NCI-H226 (cell line): ENCODE measurements at regions not wholly inside any gene's neighbourhood (a gene's known extent, or its start where the extent isn't known, plus 50 kb on each side); places are given as distances from the start of the nearest gene placed in this dataset.

Experiments
- DNase-seq: peaks from one replicate; pipeline ENCODE4 v3.0.0-alpha.2; 2015

DNA sequence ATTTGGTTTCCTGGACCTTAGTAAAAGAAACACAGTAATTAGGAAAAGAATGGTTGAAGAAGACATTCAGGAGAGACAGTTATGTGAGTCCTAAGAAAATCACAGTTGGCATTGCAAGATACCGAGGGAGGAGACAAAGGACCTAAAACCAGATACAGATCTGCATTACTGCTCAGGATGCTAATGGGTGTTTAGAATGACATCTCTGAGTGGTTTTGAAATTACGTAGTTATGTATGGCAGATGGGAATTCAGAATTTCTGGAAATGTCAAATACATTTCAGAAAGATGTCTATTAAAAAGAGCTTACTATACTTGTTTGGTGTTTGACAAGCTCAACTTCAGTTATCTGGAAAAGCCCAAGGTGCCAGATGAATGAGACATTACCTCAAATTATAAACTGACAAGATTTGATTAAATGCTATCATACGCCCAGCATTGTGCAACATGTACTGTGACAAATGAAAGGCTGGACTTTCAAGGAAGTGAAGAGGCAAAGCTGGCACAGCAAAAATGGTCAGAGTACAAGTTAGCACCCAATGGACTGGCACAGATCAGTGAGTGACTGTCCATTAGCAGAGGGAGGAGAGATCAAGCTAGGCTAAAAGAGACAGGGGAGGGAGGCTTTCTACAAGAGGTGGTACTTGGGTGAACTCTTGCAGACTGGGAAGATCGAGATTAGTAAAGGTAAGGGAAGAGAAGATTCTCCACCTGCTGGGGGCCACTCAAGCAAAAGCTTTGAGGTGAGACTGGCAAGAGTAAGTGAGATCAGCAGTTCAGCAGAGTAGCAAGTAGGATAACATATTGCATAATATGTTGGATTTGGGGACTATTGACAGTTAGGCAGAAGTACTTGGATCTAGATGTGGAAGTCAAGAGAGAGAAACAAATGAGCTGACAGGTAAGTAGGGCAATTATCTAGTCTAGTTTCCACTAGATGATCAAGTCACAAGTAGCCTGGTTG is 168.9 kb downstream of the CYRIA start:
- DNase-seq, result no peak

DNA sequence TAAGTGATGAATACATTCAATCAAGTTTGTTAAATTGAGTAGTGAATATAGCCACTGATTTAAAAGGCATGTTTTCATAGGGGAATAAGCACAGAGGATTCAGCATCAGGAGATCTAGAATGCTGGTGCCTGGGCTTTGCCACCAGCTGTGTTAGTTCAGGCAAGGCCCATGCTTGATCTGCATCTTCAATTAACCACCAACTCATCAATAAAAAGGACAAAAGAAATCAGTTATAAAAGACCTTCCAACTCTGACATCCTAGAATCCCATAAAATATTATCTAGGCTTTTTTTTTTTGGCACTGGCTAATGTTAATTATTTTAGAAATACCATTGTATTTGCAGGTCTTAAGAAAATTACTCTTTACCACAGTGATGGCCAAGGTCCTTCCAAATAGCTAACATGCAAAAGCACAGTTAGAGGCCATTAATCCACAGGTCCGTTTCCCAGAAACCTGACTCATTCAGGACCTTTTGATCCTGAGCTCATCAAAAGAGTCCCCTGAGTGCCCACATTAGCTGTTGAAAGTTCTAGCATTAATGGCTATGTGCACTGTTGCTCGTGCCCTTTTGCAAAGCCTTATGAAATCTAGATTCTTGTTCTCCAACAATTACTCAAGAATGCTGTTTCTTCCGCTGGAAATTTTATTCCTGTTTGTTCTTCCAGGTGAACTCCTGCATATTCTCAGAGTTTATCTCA is 170.0 kb downstream of the CYRIA start:
- no peak for DNase-seq

DNA sequence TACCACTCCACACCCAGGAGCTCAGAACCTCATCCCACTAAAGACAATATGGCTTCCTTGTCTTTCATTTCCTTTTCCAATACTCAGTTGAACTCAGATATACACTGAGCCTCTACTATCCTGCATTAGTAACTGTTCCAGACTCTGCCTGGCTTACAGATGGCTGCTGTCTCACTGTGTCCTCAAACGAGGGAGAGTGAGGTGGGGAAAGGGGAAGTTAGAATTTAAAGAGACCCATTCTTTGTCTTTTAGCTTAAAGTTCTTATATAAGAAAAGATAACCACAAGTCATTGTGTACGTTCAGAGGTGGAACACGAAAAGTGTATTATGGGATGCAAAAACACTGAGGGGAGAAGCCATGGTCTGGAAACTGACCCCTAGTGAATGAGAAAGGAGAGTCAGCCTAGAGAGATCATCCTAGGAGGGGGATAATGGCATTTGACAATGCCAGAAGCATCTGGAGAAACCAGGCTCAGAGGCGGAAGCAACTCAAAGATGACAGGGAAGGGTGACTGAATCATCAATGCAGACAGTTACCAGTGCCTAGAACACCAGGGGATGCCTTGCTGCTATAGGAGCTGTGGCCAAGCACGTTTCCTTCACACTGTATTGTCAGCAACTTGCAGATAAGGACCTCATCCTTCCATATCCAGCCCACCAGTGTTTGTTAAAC is 170.7 kb downstream of the CYRIA start:
- no peak for DNase-seq

DNA sequence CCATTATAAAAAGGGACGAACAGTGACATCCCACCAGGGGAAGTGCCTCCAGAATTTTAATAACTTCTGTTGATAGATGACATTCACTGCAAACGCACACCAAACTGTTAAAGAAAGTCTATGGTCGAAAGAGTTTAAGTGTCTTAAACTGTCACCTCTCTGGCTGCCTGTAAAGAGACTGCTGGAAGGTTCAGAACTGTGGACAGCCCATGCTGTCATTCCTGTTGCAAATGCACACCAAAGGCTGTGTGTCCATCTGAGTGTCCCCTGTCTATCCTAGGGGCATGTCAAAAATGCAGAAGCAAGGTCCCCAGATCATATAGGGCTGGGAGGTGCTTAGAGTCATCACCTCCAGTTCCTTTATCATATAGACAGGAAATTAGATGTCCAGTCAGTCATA is 171.8 kb downstream of the CYRIA start:
- no peak for DNase-seq

DNA sequence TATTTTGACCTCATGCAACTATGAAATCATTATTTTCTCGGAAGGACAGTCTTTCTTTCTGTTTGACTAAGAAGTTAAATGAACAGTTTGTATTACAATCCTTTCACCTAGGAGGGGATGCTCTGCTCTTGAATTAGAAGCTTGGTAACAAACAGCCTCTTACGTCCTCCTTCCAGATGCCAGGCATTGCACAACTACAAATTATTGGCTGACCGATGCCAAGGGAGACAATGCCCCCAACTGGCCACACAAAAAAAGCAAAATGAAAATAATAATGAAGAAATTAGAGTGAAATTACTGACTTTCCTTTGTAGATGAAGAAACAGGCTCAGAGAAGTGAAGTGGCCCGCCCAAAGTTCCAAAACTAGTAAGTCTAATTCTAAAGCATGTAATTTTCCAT is 177.9 kb downstream of the CYRIA start:
- DNase-seq, result peak; percentile 29

DNA sequence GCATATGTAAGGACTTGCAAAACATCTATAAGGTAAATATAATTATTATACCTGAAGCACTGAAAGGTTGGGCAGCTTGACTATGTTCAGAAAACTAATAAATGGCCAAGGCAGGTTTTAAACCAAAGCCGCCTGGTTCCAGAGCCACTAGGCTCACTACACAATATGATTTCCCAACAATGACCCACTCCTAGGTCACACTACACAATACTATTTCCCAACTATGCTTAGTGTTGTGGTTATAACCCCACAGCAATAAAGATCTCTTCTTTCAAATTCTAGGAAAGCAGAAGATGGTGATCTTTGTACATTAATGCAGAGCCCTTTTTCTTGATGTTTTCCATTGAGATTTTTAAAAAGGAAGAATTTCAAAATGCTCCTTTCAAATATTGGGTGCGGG is 180.4 kb downstream of the CYRIA start:
- no peak for DNase-seq

DNA sequence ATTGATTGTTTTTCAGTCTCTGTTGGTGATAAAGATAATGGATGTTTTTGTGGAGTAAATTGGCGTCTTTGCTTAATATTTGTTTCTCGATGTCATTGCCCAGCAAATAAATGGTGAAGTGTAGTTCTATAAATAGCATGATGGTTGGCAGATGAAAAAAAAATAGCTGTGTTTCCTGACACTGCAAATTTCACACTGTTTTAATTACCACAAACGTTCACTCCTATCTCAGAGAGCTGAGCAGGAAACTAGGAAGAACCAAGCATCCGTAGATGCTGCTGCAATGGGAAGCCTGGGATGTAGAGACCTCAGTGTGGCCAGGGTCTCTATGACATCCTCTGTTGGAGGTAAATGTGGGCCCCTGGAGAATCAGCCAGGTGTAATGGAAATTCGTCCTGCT is 183.2 kb downstream of the CYRIA start:
- no peak for DNase-seq

DNA sequence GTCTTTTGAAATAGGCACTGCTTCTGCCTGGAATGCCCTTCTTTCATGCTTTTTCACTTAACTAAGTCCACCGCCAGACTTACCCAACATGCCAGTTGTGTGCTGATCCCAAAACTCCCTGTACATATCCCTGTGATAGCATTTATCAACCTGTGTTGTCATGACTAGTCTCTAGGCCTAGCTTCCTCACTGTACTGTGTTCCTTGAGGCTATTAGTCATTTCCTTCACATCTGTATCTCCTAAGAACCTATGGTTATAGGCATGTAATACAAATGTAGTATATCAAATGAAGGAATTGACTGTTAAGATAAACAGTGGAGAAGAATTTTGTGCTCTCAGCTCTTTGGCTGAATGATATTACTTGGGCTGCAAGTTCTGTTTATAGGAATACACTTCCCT is 184.3 kb downstream of the CYRIA start:
- DNase-seq, result peak; percentile 45

DNA sequence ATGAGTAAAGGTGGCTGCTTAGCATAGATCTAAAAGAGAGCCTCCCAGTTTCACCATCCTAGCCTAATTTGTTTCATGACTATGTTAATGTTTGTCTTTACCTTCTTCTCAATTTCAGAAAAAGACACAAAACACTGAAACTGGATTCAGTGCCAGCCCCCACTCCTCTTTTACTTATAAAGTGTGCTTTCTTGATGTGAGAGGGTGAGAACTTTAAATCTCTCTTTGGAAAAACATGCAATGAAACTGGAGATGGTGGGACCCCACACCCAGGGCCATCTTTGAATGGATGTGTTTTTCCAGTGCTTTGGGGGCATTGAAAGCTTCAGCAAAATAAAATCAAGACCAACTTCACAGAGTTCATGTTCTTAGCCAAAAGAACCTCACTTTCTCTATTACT is 185.9 kb downstream of the CYRIA start:
- no peak for DNase-seq

DNA sequence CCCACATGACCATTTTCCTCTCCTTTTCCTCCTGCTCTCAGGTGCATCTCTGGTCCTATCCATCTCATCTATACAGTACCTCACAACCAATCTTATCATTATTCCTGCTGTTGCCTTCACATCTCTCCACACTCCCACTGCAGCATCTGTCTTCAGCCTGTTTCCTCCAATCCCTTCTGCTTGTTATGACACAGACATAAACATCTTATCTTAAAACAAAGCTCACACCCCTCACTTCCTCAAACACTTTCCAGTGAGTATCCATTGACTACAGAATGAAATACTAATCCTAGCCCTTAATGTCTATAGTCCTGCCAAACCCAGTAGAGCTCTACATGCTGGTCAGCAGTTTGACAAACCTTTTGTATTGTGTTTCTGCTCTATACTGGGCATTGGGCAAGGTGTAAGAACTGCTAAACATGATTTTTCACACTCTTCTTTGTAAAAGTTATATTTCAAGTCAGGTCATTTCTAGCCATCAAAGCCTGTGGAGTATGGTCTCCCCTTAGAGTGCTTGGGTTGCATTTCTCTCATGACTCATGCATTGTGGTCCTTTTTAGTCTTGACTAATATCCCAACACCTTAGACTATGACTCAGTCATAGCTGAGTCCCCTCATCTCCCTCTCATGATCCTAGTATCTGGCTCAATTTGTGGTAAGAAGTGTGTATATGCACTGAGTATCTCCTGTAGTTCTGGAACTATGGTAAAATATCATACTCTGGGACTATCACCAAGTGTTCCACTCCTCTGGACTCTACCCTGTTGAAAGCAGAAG is 187.0 kb downstream of the CYRIA start:
- peak; percentile 63 for DNase-seq

DNA sequence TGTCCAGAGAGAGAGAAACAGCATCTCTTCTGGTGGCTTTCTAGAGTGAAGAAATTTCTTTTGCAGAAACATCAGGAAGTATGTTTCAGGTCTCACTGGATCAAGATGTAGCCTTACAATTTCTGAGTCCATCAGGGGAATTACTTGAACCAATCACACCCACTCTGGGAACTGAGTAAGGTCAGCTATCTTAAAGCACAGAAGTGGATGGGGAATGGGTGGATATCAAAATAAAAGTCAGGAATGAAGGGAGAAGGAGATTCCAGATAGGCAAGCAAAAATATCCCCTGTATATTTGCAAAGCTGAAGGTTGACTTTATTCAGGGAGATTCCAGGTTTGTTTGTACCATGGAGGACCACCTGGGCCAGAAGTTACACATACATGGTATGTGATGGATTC is 188.0 kb downstream of the CYRIA start:
- DNase-seq, result no peak

DNA sequence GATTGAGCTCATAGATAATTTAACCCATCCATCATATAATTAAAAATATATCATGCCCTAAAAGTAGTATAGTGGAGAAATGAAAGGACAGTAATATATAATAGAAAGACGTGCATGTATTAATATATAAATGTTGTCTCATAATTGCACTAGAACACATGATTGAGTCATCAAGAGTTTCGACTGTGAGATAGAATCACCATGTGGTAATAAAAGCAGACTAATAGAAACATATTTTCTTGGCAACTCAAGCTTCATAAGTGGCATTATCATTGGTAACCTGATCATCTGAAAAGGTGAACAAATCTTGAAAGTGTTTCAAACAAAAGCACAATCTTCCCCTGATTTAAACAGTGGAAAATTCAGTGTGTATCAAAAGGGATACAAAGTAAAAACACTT is 188.8 kb downstream of the CYRIA start:
- DNase-seq, result no peak

DNA sequence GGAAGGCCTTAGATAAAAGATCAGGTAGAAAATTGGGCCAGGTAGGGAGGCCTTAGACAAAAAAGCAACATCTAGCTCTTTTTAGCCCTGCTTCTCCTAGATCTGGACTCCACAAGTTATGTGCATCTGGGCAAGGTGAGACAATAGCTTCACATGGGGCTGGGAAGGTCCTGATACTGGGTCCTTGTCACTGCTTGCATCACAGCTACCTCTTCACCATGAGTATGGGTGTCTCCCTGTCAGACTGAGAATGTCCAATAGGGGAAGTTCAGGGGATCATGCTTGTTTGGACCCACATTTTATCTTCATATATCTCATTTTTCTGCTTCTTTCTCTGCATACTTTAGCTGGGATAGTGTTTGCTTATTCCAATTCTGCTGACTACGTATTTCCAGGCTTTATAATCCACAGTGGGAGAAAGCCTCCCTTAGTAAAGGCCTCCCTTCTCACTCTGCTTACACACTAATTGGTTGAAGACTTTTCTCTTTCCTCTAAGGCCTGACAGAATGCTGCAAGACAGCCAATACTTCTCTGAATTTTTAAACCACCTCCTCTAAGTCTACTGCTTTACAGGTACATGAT is 189.6 kb downstream of the CYRIA start:
- no peak for DNase-seq

DNA sequence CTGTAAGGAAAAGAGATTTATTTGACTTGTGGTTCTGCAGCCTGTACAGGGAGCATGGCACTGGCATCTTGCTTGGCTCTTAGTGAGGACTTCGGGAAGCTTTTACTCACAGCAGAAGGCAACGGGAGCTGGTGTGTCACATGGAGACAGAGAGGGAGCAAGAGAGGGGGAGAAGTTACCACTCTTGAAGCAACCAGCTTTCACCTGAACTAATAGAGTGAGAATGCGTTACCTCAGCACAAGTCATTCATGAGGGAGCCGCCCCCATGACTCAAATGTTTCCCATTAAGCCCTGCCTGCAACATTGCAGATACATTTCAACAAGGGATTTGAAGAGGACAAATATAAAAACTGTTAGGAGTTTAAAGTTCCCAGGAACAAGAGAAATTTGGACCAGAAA is 190.0 kb downstream of the CYRIA start:
- DNase-seq, result peak; percentile 43

DNA sequence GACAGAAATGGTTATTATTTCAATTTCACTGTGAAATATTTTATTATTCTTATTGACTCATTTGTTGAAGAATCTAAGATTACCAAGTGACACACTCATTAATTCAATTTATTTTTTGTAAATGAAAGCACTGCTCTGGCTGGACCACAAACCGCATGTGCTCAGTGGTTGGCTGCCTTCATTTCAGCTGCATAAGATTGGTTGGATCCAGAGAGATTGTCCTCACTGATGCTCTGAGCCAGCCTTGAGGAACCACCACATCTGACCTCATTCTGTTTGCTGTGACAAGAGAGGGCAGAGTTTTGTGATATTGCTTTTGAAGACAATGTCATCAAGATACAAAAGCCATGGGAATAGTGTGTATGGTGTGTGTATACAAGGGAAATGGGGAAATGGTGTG is 192.1 kb downstream of the CYRIA start:
- no peak for DNase-seq

DNA sequence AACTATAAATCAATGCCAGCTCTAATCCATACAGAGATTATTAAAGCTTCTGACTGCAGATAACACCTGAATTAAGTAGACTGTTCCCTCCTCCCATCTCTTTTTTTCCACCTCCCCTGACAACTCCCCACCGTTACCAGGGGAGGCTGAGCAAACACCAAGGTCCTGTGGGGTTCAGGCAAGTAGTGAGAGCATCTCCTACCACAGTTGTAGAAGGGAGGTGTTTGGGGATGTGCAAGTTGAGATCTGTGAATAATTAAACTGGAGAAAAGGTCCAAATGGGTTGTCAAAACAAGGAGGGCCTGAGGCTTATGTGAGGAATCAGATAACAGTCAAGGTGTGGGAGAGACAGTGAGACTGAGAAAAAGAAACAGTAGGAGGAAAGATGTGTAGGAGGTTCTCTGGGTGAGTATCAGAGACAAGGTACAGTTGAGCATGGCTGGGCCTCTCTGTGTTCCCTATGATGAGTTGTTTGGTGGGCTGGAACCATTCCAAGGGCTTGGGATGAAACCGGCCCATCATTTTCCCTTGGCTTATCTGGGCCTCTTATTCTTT is 194.6 kb downstream of the CYRIA start:
- DNase-seq, result no peak

DNA sequence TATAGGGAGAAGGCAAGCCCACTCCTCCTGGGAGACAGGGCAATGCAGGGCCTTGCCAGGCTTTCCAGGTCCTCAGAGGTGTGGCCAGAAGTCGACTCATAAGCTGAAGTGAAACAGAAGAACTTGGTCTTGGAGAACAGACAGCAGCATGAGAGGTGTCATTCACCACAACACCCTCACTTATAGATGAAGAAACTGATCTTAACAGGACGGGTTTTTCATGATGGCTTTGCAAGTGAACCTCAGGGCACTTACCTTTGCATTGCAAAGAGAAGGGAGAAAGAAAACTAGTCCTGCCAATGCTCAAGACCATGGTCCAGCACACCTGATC is 198.8 kb downstream of the CYRIA start:
- no peak for DNase-seq

DNA sequence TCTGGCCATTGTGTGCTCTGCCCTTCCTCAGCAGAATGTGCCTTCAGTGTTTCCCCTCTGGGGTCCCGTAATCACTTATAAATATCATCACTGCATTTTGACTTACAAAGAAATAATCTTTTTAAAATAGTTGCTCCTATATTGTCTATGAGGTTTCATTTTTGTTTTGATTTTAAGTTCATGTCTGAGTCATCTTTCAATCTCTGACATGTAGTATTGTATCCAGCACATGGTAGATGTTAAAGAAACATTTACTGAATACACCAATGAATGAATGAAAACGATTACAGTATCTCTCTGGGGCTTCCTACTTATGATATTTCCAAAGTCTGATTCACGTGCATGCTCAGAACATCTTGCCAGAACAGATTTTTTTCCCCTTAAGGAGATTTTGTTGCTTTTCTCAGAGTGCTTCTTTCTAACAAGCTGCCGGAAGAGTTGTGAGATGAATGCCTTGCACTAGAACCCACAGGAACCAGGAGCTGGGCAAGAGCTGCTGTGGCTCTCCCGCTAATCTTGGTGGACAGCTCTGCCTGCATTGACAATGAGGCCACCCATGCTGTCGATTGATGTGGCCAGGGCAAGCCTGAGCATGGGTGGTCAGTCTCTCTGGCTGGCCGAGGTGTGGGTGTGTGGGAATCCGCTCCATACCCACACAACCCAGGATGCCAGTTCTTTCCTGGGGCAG is 199.4 kb downstream of the CYRIA start:
- DNase-seq, result no peak

DNA sequence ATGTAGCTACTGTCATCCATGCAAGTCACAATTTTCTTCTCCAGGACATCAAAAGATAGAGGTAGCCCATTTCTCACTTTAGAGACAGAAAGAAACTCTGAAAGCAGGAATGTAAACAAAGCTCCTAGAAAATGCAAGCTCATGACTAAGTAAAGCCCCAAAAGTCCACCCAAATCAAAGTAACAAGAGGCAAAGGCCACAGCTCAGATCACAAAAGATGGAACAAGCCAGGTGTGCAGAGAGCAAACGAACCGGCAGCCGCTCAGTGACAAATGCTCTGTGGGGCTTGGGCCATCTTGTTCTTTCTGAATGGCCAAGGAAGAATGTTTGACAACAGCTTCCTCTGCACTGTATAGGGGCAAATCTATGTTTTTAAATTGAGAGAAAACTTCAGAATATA is 201.0 kb downstream of the CYRIA start:
- no peak for DNase-seq

DNA sequence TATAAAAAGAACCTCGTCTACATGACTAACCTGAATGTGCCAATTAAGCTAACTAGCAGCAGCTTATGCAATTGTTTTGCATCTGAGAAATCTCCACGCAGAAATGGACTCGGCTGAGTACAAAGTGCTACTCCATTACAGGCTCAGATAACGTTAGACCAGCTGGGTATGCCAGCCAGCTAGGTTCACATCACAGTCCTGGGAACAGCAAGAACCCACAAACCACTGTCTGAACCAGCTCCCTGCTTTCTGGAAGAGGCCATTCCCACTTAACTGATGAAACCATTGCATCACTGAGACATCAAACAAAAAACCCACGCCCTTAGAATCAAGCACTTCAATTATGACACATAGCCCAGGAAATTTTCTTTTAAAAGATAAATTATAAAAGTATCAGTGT is 202.7 kb downstream of the CYRIA start:
- DNase-seq, result peak; percentile 8

DNA sequence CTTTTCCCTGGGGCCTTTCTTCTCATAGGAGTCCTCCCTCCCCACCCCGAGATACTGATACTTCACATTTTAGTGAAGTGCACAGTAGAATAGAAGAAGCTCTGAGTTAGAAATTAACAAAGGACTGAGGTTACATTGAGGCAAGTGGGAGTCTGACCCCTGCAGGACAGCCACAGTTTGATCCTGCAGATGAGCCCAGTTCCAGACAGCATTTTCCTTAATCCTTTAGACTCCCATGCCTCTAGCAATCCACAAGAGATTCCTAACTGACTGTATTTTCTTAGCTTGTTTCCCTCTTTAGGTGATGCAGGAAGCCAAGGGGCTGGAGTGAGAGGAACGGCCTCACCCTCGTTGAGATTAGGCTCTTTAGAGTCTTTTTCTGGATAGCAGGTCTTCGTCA is 204.0 kb downstream of the CYRIA start:
- DNase-seq, result no peak

DNA sequence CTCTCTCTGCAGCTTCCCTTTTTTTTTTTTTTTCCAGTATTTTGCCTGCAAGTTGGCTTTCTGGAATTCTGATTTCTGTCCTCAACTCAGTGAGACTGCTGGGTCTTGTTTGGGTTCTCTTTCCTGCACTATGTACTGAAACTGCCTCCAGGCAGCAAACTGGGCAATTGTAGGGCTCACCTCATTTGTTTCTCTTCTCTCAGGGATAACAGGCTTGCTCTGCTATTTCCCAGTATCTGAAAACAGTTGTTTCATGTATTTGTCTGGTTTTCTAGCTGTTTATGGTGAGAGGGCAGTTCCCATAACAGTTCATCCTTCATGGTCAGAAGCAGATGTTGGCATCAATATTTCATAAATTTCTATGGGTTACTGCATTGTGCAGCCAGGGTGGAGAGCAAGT is 206.0 kb downstream of the CYRIA start:
- DNase-seq, result no peak
